HG03135 (cell line): ENCODE measurements at regions not wholly inside any gene's neighbourhood (a gene's known extent, or its start where the extent isn't known, plus 50 kb on each side); places are given as distances from the start of the nearest gene placed in this dataset.

Experiments
- ATAC-seq: cut with Tn5 transposase; IDR thresholded peaks from one replicate; pipeline ENCODE4 v1.9.1; 2021; ENCODE audit warnings: mild to moderate bottlenecking, moderate library complexity; ENCODE audit not compliant: unreplicated experiment

- ATAC-seq = no peak
These were observed 291.6 kb downstream of the BUD13 start for GRCh38 chr11:116481126-116481675.

GRCh38 chr11:116478669-116479668 is 293.8 kb downstream of the BUD13 start:
- no peak for ATAC-seq

- ATAC-seq = no peak
These were observed 294.6 kb downstream of the BUD13 start for GRCh38 chr11:116478205-116478604.

GRCh38 chr11:116473790-116474346 is 298.9 kb downstream of the BUD13 start:
- ATAC-seq = no peak

- no peak for ATAC-seq
These were observed 299.5 kb downstream of the BUD13 start for GRCh38 chr11:116473206-116473769.

- no peak for ATAC-seq
These were observed 300.1 kb downstream of the BUD13 start for GRCh38 chr11:116472651-116473050.

GRCh38 chr11:116471608-116472256 is 301.1 kb downstream of the BUD13 start:
- no peak for ATAC-seq

GRCh38 chr11:116468699-116469098 is 304.1 kb downstream of the BUD13 start:
- ATAC-seq = no peak

- no peak for ATAC-seq
These were observed 305.0 kb downstream of the BUD13 start for GRCh38 chr11:116467823-116468222.

GRCh38 chr11:116466801-116467200 is 306.0 kb downstream of the BUD13 start:
- ATAC-seq = no peak

GRCh38 chr11:116466191-116466590 is 306.6 kb downstream of the BUD13 start:
- no peak for ATAC-seq

- no peak for ATAC-seq
These were observed 307.7 kb downstream of the BUD13 start for GRCh38 chr11:116465056-116465455.

- ATAC-seq = no peak
These were observed 311.0 kb downstream of the BUD13 start for GRCh38 chr11:116461789-116462188.

- no peak for ATAC-seq
These were observed 312.4 kb downstream of the BUD13 start for GRCh38 chr11:116460156-116460920.

- no peak for ATAC-seq
These were observed 313.4 kb downstream of the BUD13 start for GRCh38 chr11:116459185-116460045.

- ATAC-seq = no peak
These were observed 314.2 kb downstream of the BUD13 start for GRCh38 chr11:116458546-116458945.

- ATAC-seq = no peak
These were observed 315.3 kb downstream of the BUD13 start for GRCh38 chr11:116457336-116458007.

- ATAC-seq = no peak
These were observed 317.8 kb downstream of the BUD13 start for GRCh38 chr11:116454951-116455350.
